ENCODE measurements at regions not wholly inside any gene's neighbourhood (a gene's known extent, or its start where the extent isn't known, plus 50 kb on each side); places are given as distances from the start of the nearest gene placed in this dataset.

- Mint-ChIP-seq H3K4me3 (no peak overlapping the region), H3K36me3 (ENCODE audit: low read depth) (peaks cover 7% of the 10 kb centered on the region), H3K27me3 (peaks cover 2% of the 10 kb centered on the region), H3K9me3 (peaks cover 27% of the 10 kb centered on the region), H3K4me1 (ENCODE audit: low read depth) (peaks cover 2% of the 10 kb centered on the region), H3K27ac (no peak overlapping the region)
- ATAC-seq, result no peak
- no peak for DNase-seq
- TF ChIP-seq CTCF (IDR thresholded peaks at IDR 0.05), result no peak
- ChIA-PET CTCF (no interaction called here), POLR2A (no interaction called here)
- intact Hi-C loops (cut with micrococcal nuclease), result no loop called here
These were observed 87.5 kb downstream of the TRIB2 start for GRCh38 chr2:12804091-12804856.

GRCh38 chr2:12805033-12805432, 88.3 kb downstream of the TRIB2 start:
- H3K4me3 Mint-ChIP-seq, result no peak overlapping the region
- DNase-seq, result no peak
- ATAC-seq, result no peak
- POLR2A ChIA-PET, result no interaction called here
- peaks cover 2% of the 10 kb centered on the region for H3K27me3 Mint-ChIP-seq
- intact Hi-C loops (cut with micrococcal nuclease), result no loop called here
- no peak for TF ChIP-seq CTCF (IDR thresholded peaks at IDR 0.05)
- peaks cover 24% of the 10 kb centered on the region for H3K9me3 Mint-ChIP-seq
- CTCF ChIA-PET, result no interaction called here
- peaks cover 7% of the 10 kb centered on the region for H3K36me3 Mint-ChIP-seq (ENCODE audit: low read depth)
- peaks cover 2% of the 10 kb centered on the region for H3K4me1 Mint-ChIP-seq (ENCODE audit: low read depth)
- no peak overlapping the region for H3K27ac Mint-ChIP-seq

- Mint-ChIP-seq H3K27ac (no peak overlapping the region), H3K36me3 (ENCODE audit: low read depth) (no peaks in the 10 kb centered on the region), H3K4me3 (no peak overlapping the region), H3K9me3 (peaks cover 10% of the 10 kb centered on the region), H3K27me3 (peaks cover 2% of the 10 kb centered on the region), H3K4me1 (ENCODE audit: low read depth) (peaks cover 2% of the 10 kb centered on the region)
- CTCF ChIA-PET, result interaction anchor here (1.2 kb wide), 1 partner anchor 124 kb away, joined by 4 read pairs; no protein-coding TSS in a partner anchor
- DNase-seq, result no peak
- intact Hi-C loops (cut with micrococcal nuclease), result no loop called here
- ATAC-seq, result no peak
- POLR2A ChIA-PET, result no interaction called here
- no peak for TF ChIP-seq CTCF (IDR thresholded peaks at IDR 0.05)
These were observed 90.0 kb downstream of the TRIB2 start for GRCh38 chr2:12806549-12807242.

GRCh38 chr2:12807907-12808810, 91.4 kb downstream of the TRIB2 start:
- intact Hi-C loops (cut with micrococcal nuclease), result no loop called here
- POLR2A ChIA-PET, result no interaction called here
- H3K27me3 Mint-ChIP-seq, result peaks cover 2% of the 10 kb centered on the region
- DNase-seq (no peak), ATAC-seq (no peak)
- CTCF ChIA-PET, result interaction anchor here (1.5 kb wide), 1 partner anchor 11 kb away, joined by 3 read pairs; no protein-coding TSS in a partner anchor
- no peak overlapping the region for H3K4me3 Mint-ChIP-seq
- no peak for TF ChIP-seq CTCF (IDR thresholded peaks at IDR 0.05)
- H3K4me1 Mint-ChIP-seq (ENCODE audit: low read depth), result peaks cover 2% of the 10 kb centered on the region
- no peaks in the 10 kb centered on the region for H3K9me3 Mint-ChIP-seq
- H3K36me3 Mint-ChIP-seq (ENCODE audit: low read depth), result no peaks in the 10 kb centered on the region
- H3K27ac Mint-ChIP-seq, result no peak overlapping the region

Data from activated CD8-positive, alpha-beta T cell treated with anti-CD3 and anti-CD28 coated beads for 36 hours (primary cell).